Right lobe of liver (tissue), 6 donors: ENCODE measurements at regions not wholly inside any gene's neighbourhood (a gene's known extent, or its start where the extent isn't known, plus 50 kb on each side); places are given as distances from the start of the nearest gene placed in this dataset.

Experiments used
- ATAC-seq, 4 donors: fragments of 200-7000 bp; cut with Tn5 transposase; one replicate each; pipeline ENCODE4 v1.9.1; 2020; ENCODE audit warnings: mild to moderate bottlenecking in 4 of 4, moderate library complexity in 4 of 4
- DNase-seq, 3 donors: peaks; one replicate each; pipeline ENCODE4 v3.0.0-alpha.2; 2020
- H3K27ac ChIP-seq, 3 donors: fragments of 200-600 bp; one replicate each; pipeline ENCODE4 v1.8.0; 2022
- H3K27me3 ChIP-seq, 2 donors: fragments of 200-600 bp; one replicate each; pipeline ENCODE4 v1.8.0; 2022
- H3K36me3 ChIP-seq, 4 donors: fragments of 200-600 bp; sonication (generic) in 1 of 4; one replicate each; pipeline versions ENCODE4 v1.5.1 to v1.8.0; 2017 to 2022; ENCODE audit warnings: control low read depth in 1 of 4
- H3K4me1 ChIP-seq, 4 donors: fragments of 200-600 bp; sonication (generic) in 1 of 4; one replicate each; pipeline versions ENCODE4 v1.5.1 to v1.8.0; 2017 to 2022; ENCODE audit warnings: control low read depth in 1 of 4
- H3K4me3 ChIP-seq, 3 donors: fragments of 200-600 bp; one replicate each; pipeline ENCODE4 v1.8.0; 2022
- H3K9me3 ChIP-seq, 4 donors: fragments of 200-600 bp; sonication (generic) in 1 of 4; one replicate each; pipeline versions ENCODE4 v1.5.1 to v1.8.0; 2017 to 2022; ENCODE audit warnings: control low read depth in 1 of 4
- CTCF ChIP-seq, 4 donors: fragments of 200-600 bp in 3 of 4; fragments of 450-650 bp in 1 of 4; IDR thresholded peaks; one replicate each; pipeline versions ENCODE4 v1.5.1 to v1.8.0; 2016 to 2022; ENCODE audit warnings: antibody characterized with exemption in 4 of 4, mild to moderate bottlenecking in 2 of 4
- POLR2A ChIP-seq: fragments of 450-650 bp; IDR thresholded peaks from one replicate; pipeline ENCODE4 v1.6.1; 2017; ENCODE audit warnings: antibody characterized with exemption, mild to moderate bottlenecking
- WGBS: methylation state at CpG from one replicate; pipeline ENCODE4 v1.1.6; 2018; ENCODE audit warnings: low coverage, low lambda C conversion rate; ENCODE audit not compliant: insufficient coverage; ENCODE audit errors: missing lambda C conversion rate; 5-methylcytosine and 5-hydroxymethylcytosine counted together
- intact Hi-C, 2 donors: fragments of 100-400 bp; cut with DNase I; formaldehyde crosslinking; loops; one replicate each; pipeline versions ENCODE4 v1.11.2 to v1.14.1; 2022
- donor health status: DM: no; HTN: yes; CAD: no.
- donor health status: DM: no; HTN: no; CAD: no.
- donor health status: DM: no; HTN: no; CAD: no.
- donor health status: DM: no; HTN: yes; CAD: no.
- donor health status: DM: no; HTN: yes; CAD: no.

GRCh38 chr6:12635375-12635774 lies 81.2 kb upstream of the PHACTR1 start:
- WGBS = 28% methylated on average over 2 of the region's 2 CpGs
- Histone ChIP-seq H3K4me1 (no peaks in the 10 kb centered on the region), H3K27ac (no peak overlapping the region), H3K9me3 (no peaks in the 10 kb centered on the region), H3K4me3 (no peak overlapping the region), H3K27me3 (no peaks in the 10 kb centered on the region), H3K36me3 (no peaks in the 10 kb centered on the region)
- TF ChIP-seq POLR2A (no peak), CTCF (IDR thresholded peaks at IDR 0.05) (no peak)
- intact Hi-C loops = no loop called here
- no peak for DNase-seq
- no peak for ATAC-seq

- H3K27me3 ChIP-seq = no peaks in the 10 kb centered on the region
- no peak for DNase-seq
- WGBS = 38% methylated on average over 2 of the region's 3 CpGs
- ATAC-seq = no peak
- TF ChIP-seq POLR2A = no peak
- no peak for TF ChIP-seq CTCF (IDR thresholded peaks at IDR 0.05)
- H3K4me3 ChIP-seq = no peak overlapping the region
- H3K36me3 ChIP-seq = no peaks in the 10 kb centered on the region
- H3K9me3 ChIP-seq = no peaks in the 10 kb centered on the region
- intact Hi-C loops = no loop called here
- H3K27ac ChIP-seq = no peak overlapping the region
- H3K4me1 ChIP-seq = no peaks in the 10 kb centered on the region
These were observed 80.8 kb upstream of the PHACTR1 start for GRCh38 chr6:12635813-12636212.

GRCh38 chr6:12636336-12636735 lies 80.2 kb upstream of the PHACTR1 start:
- no peak for ATAC-seq
- H3K4me3 ChIP-seq = no peak overlapping the region
- no peaks in the 10 kb centered on the region for H3K27me3 ChIP-seq
- H3K36me3 ChIP-seq = no peaks in the 10 kb centered on the region
- DNase-seq = no peak
- no peaks in the 10 kb centered on the region for H3K4me1 ChIP-seq
- WGBS = 53% methylated on average over 3 of the region's 3 CpGs
- no peak overlapping the region for H3K27ac ChIP-seq
- H3K9me3 ChIP-seq = no peaks in the 10 kb centered on the region
- intact Hi-C loops = no loop called here
- TF ChIP-seq CTCF (IDR thresholded peaks at IDR 0.05) = no peak
- no peak for TF ChIP-seq POLR2A

GRCh38 chr6:12637960-12638641 lies 78.5 kb upstream of the PHACTR1 start:
- WGBS = 26% methylated on average over 7 of the region's 7 CpGs
- Histone ChIP-seq H3K4me3 (no peak overlapping the region), H3K9me3 (no peaks in the 10 kb centered on the region), H3K36me3 (no peaks in the 10 kb centered on the region), H3K27ac (no peak overlapping the region), H3K27me3 (no peaks in the 10 kb centered on the region), H3K4me1 (no peaks in the 10 kb centered on the region)
- no peak for TF ChIP-seq POLR2A
- peak; percentile 65 to 78 (median 70) for TF ChIP-seq CTCF (IDR thresholded peaks at IDR 0.05)
- peak; percentile 77 to 81 (median 78) for ATAC-seq
- intact Hi-C loops = no loop called here
- peak; percentile 45 to 60 (median 55) for DNase-seq
